Progenitor cell of endocrine pancreas (in vitro differentiated cells): ENCODE measurements at regions not wholly inside any gene's neighbourhood (a gene's known extent, or its start where the extent isn't known, plus 50 kb on each side); places are given as distances from the start of the nearest gene placed in this dataset.
"Not testable (repeated sequence)": the region's sequence is repeated elsewhere in the genome, so short reads cannot be mapped to it uniquely, and the experiment has no call there.

Experiments used
- DNase-seq: peaks from one replicate; pipeline ENCODE4 v3.0.0; 2021; ENCODE audit warnings: low spot score; ENCODE audit not compliant: unreplicated experiment
- H3K27ac Mint-ChIP-seq: 2 replicates; pipeline ENCODE4 v1.8.0; 2021; ENCODE audit warnings: mild to moderate bottlenecking, moderate library complexity, mixed read lengths
- H3K27me3 Mint-ChIP-seq: 2 replicates; pipeline ENCODE4 v1.8.0; 2021; ENCODE audit warnings: mixed read lengths
- H3K36me3 Mint-ChIP-seq: 2 replicates; pipeline ENCODE4 v1.8.0; 2022; ENCODE audit warnings: mixed read lengths; ENCODE audit not compliant: insufficient read depth
- H3K4me1 Mint-ChIP-seq: 2 replicates; pipeline ENCODE4 v1.8.0; 2021; ENCODE audit warnings: low read depth, mixed read lengths
- H3K4me3 Mint-ChIP-seq: 2 replicates; pipeline ENCODE4 v1.8.0; 2021; ENCODE audit warnings: low read depth, mild to moderate bottlenecking, moderate library complexity, mixed read lengths
- H3K9me3 Mint-ChIP-seq: 2 replicates; pipeline ENCODE4 v1.8.0; 2021; ENCODE audit warnings: low read depth, mixed read lengths

DNA sequence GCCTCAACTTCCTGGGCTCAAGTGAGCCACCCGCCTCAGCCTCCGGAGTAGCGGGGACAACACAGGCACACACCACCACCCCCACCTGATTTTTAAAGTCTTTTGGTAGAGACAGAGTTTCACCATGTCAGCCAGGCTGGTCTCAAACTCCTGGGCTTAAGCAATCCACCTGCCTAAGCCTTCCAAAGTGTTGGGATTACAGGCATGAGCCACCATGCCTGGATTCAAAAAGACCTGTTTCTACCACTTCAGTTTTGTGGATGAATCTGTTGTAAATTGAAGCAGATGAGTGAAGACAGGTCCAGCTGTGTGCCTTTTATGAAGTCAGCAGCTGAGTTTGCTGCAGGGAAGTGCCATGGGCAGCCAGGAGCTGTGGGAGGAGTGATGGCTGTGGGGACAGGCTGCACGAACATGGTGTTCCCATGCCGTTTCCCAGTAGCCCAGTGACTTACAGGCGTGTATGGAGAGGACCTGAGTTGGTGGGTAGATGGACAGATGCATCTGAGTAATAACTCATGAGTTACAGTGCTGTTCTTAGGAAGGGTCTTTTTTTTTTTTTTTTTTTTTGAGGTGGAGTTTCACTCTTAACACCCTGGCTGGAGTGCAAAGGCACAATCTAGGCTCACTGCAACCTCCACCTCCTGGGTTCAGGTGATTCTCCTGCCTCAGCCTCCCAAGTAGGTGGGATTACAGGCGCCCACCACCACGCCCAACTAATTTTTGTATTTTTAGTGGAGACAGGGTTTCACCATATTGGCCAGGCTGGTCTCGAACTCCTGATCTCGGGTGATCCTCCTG lies 122.5 kb upstream of the TPTE start:
- not testable (repeated sequence) for H3K9me3 Mint-ChIP-seq, H3K27me3 Mint-ChIP-seq, DNase-seq, H3K27ac Mint-ChIP-seq, H3K36me3 Mint-ChIP-seq, H3K4me1 Mint-ChIP-seq, H3K4me3 Mint-ChIP-seq

GRCh38 chr21:10400622-10401361 lies 120.6 kb upstream of the TPTE start:
- DNase-seq, H3K36me3 Mint-ChIP-seq, H3K4me3 Mint-ChIP-seq, H3K27ac Mint-ChIP-seq, H3K4me1 Mint-ChIP-seq, H3K27me3 Mint-ChIP-seq: not testable (repeated sequence)
- peaks cover 14% of the 10 kb centered on the region for H3K9me3 Mint-ChIP-seq

- not testable (repeated sequence) for H3K36me3 Mint-ChIP-seq, H3K27me3 Mint-ChIP-seq, H3K4me1 Mint-ChIP-seq, H3K27ac Mint-ChIP-seq, DNase-seq, H3K4me3 Mint-ChIP-seq
- H3K9me3 Mint-ChIP-seq: peaks cover 17% of the 10 kb centered on the region
Observed at GRCh38 chr21:10402461-10402860, 118.9 kb upstream of the TPTE start.

- not testable (repeated sequence) for DNase-seq, H3K36me3 Mint-ChIP-seq
Observed at GRCh38 chr21:10405331-10405730, 116.1 kb upstream of the TPTE start.

DNA sequence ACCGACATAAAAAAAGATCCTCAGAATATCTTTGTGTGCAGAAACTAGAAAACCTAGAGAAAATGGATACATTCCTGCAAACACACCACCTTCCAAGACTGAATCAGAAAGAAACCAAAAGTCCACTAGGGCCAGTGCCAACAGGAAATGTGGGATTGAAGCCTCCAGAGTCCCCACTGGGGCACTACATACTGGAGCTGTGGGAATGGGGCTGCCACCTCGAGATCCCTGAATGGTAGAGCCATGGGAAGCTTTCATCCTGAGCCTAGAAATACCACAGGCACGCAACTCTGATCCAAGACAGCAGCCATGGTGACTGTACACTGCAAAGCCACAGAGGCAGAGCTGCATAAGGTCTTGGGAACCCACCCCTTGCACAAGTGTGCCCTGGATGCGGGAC lies 111.6 kb upstream of the TPTE start:
- not testable (repeated sequence) for H3K36me3 Mint-ChIP-seq, H3K4me3 Mint-ChIP-seq, H3K27me3 Mint-ChIP-seq, H3K27ac Mint-ChIP-seq, DNase-seq, H3K4me1 Mint-ChIP-seq
- H3K9me3 Mint-ChIP-seq: peaks cover 13% of the 10 kb centered on the region

More at GRCh38 chr21:10405331-10405730, 116.1 kb upstream of the TPTE start:
- not testable (repeated sequence) for H3K27me3 Mint-ChIP-seq, H3K4me3 Mint-ChIP-seq, H3K27ac Mint-ChIP-seq, H3K4me1 Mint-ChIP-seq
- H3K9me3 Mint-ChIP-seq: peaks cover 18% of the 10 kb centered on the region

DNA sequence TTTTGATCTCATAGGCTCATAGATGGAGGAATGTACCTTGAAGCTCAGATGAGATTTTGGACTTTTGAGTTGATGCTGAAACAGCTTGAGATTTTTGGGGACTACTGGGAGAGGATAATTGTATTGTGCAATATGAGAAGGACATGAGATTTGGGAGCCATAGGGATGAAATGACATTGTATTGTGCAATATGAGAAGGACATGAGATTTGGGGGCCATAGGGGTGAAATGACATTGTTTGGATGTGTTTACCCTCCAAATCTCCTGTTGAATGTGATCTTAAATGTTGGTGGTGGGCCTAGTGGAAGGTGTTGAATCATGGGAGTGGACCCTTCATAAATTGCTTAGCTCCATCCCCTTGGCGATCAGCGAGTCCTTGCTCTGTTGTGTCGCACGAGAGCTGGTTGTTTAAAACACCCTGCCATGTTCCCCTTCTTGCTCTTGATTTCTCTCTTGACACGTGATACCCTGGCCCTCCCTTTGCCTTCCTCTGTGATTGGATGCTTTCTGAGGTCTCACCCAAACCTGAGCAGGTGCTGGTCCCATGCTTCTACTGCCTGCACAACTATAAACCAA lies 110.9 kb upstream of the TPTE start:
- not testable (repeated sequence) for H3K4me1 Mint-ChIP-seq, H3K36me3 Mint-ChIP-seq, H3K4me3 Mint-ChIP-seq, H3K9me3 Mint-ChIP-seq, H3K27ac Mint-ChIP-seq, H3K27me3 Mint-ChIP-seq, DNase-seq

DNA sequence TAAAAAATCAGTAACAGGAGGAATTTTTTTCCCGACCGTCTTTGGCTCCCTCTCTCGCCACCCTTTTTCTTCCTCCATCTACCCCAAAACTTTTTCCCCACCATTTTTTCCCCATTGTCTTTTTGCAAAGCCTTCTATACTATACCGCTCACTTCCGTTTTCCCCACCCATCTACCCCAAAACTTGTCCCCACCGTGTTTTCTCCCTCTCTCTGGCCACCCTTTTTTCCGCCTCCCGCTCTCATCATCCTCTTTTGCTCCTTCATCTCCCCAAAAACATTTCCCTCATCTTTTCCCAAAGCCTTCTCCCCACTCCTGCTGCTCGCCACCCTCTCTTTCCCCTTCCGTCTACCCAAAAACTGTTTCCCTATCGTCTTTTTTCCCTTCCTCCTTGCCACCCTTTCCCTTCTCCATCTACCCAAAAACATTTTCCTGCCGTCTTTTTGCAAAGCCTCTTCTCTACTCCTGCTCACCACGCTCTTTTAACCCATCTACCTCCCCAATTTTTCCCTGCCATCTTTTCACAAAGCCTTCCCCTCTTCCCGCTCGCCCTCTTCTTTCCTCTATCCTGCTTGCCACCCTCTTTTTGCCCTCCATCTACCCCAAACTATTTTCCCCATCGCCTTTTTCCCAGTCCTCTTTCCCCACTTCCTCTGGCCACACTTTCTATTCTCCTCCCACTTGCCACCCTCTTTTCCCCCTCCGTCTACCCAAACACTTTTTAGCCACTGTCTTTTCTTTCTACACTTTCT lies 109.4 kb upstream of the TPTE start:
- not testable (repeated sequence) for H3K4me3 Mint-ChIP-seq, H3K27me3 Mint-ChIP-seq, H3K9me3 Mint-ChIP-seq, H3K27ac Mint-ChIP-seq, H3K4me1 Mint-ChIP-seq, DNase-seq, H3K36me3 Mint-ChIP-seq

- not testable (repeated sequence) for H3K27ac Mint-ChIP-seq, H3K9me3 Mint-ChIP-seq, H3K4me1 Mint-ChIP-seq, H3K27me3 Mint-ChIP-seq, DNase-seq, H3K36me3 Mint-ChIP-seq, H3K4me3 Mint-ChIP-seq
Observed at GRCh38 chr21:10412928-10413246, 108.5 kb upstream of the TPTE start.

- not testable (repeated sequence) for H3K27me3 Mint-ChIP-seq, H3K9me3 Mint-ChIP-seq, H3K27ac Mint-ChIP-seq, H3K4me3 Mint-ChIP-seq, H3K4me1 Mint-ChIP-seq, H3K36me3 Mint-ChIP-seq, DNase-seq
Observed at GRCh38 chr21:10413247-10414120, 107.9 kb upstream of the TPTE start.

DNA sequence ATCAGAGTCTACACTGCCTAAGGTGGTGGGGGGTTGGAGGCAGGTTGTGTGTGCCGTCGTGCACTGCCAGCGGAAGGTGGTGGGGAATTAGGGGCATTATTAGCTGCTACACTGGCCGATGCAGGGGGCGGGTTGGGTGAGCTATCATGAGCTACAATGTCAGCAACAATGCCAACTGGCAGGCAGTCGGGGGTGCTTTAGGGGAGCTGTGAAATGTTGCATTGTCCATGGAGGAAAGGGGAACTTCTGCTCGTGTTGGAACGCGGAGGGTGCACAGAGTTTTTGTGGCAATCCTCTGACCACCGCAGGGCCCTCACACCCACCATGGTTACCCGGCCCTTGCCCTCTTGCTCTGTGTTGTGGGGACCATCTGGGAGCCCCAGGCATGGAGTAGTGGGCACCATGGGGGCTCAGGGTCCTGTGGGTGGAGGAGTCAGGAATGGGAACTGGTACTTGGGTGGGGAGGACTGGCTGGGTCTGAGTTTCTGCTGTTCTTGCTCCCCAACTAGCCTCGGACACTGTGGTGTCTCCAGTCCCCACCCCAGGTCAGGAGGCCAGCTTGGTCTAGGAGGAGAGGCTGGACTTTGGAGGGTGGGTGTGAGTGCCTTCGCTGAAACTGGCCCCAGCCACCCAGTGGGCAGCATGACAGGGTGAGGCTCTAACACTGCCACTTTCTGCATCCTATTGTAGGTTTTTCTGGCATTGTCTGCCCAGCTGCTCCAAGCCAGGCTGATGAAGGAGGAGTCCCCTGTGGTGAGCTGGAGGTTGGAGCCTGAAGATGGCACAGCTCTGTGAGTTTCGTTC lies 107.1 kb upstream of the TPTE start:
- not testable (repeated sequence) for H3K27ac Mint-ChIP-seq, H3K4me3 Mint-ChIP-seq, H3K4me1 Mint-ChIP-seq, H3K9me3 Mint-ChIP-seq, H3K27me3 Mint-ChIP-seq, DNase-seq, H3K36me3 Mint-ChIP-seq

GRCh38 chr21:10414925-10415254 lies 106.5 kb upstream of the TPTE start:
- H3K36me3 Mint-ChIP-seq, H3K4me3 Mint-ChIP-seq, H3K27me3 Mint-ChIP-seq, H3K27ac Mint-ChIP-seq, H3K4me1 Mint-ChIP-seq, H3K9me3 Mint-ChIP-seq, DNase-seq: not testable (repeated sequence)

- not testable (repeated sequence) for H3K4me3 Mint-ChIP-seq, H3K27ac Mint-ChIP-seq, H3K36me3 Mint-ChIP-seq, DNase-seq, H3K27me3 Mint-ChIP-seq, H3K4me1 Mint-ChIP-seq, H3K9me3 Mint-ChIP-seq
Observed at GRCh38 chr21:10415456-10415855, 105.9 kb upstream of the TPTE start.
